Loucy (cell line): ENCODE measurements at regions not wholly inside any gene's neighbourhood (a gene's known extent, or its start where the extent isn't known, plus 50 kb on each side); places are given as distances from the start of the nearest gene placed in this dataset.

ENCODE experiments used
- CTCF ChIP-seq: fragments of 200-600 bp; sonication (generic); conservative IDR thresholded peaks from 2 replicates; pipeline ENCODE4 v1.5.1; 2014; ENCODE audit warnings: mild to moderate bottlenecking, antibody characterized with exemption, low read length
- EZH2phosphoT487 ChIP-seq: fragments of 200-600 bp; IDR thresholded peaks from 2 replicates; pipeline ENCODE4 v1.6.1; 2018; ENCODE audit warnings: antibody characterized with exemption, mild to moderate bottlenecking, moderate library complexity, borderline replicate concordance

GRCh38 chr2:150625741-150626140, 138.3 kb upstream of the RND3 start:
- no peak for TF ChIP-seq EZH2phosphoT487
- TF ChIP-seq CTCF = no peak
